CD4-positive, alpha-beta T cell (primary cell): ENCODE measurements at regions not wholly inside any gene's neighbourhood (a gene's known extent, or its start where the extent isn't known, plus 50 kb on each side); places are given as distances from the start of the nearest gene placed in this dataset.
A peak's percentile ranks its signal among the peaks of the same experiment; 100 is the strongest.

ENCODE experiments used
- ATAC-seq: fragments of 200-7000 bp; cut with Tn5 transposase; one replicate; pipeline ENCODE4 v1.10.0; 2022; ENCODE audit warnings: mild to moderate bottlenecking; ENCODE audit not compliant: poor library complexity
- CTCF ChIA-PET: fragments of 350-600 bp; sonication (Branson Sonifier 250); formaldehyde crosslinking; loops from one replicate; lab custom pipeline; 2021; ENCODE audit warnings: antibody characterized with exemption, inconsistent platforms; lab: Charles Lee
- POLR2A ChIA-PET: fragments of 350-600 bp; sonication (Branson Sonifier 250); formaldehyde crosslinking; loops from one replicate; lab custom pipeline; 2021; ENCODE audit warnings: antibody characterized with exemption, inconsistent platforms; lab: Charles Lee
- DNase-seq, 14 experiments: peaks; one replicate each; pipeline ENCODE4 v3.0.0-alpha.2; 2013 to 2020; ENCODE audit warnings: mixed read lengths in 2 of 14
- H3K27ac ChIP-seq, 2 donors: one replicate each; pipeline versions ENCODE4 v1.5.1 to v1.7.0; 2013; ENCODE audit warnings: low read length in 2 of 2, low read depth in 1 of 2, mild to moderate bottlenecking in 1 of 2
- H3K27me3 ChIP-seq, 2 experiments: 1 replicate in 1 of 2; 2 replicates in 1 of 2; pipeline versions ENCODE4 v1.6.1 to v1.7.0; 2013; ENCODE audit warnings: low read length in 2 of 2, control low read depth in 1 of 2, mild to moderate bottlenecking in 1 of 2, moderate library complexity in 1 of 2; ENCODE audit not compliant: insufficient read depth in 2 of 2, control insufficient read depth in 1 of 2
- H3K36me3 ChIP-seq: one replicate; pipeline ENCODE4 v1.6.1; 2013; ENCODE audit warnings: low read length, control low read depth; ENCODE audit not compliant: insufficient read depth
- H3K4me1 ChIP-seq: one replicate; pipeline ENCODE4 v1.6.1; 2013; ENCODE audit warnings: low read length, control low read depth; ENCODE audit not compliant: insufficient read depth
- H3K4me3 ChIP-seq: one replicate; pipeline ENCODE4 v1.5.1; 2013; ENCODE audit warnings: mild to moderate bottlenecking, low read length, moderate library complexity
- H3K9me3 ChIP-seq, 2 experiments: 1 replicate in 1 of 2; 2 replicates in 1 of 2; pipeline versions ENCODE4 v1.6.1 to v1.7.0; 2013; ENCODE audit warnings: low read length in 2 of 2, mild to moderate bottlenecking in 2 of 2, control low read depth in 1 of 2, moderate library complexity in 1 of 2; ENCODE audit not compliant: control insufficient read depth in 1 of 2, insufficient read depth in 1 of 2
- H3K27ac Mint-ChIP-seq: one replicate; pipeline ENCODE4 v1.8.0; 2020; ENCODE audit warnings: mixed read lengths
- H3K27me3 Mint-ChIP-seq: one replicate; pipeline ENCODE4 v1.8.0; 2021; ENCODE audit warnings: mixed read lengths
- H3K36me3 Mint-ChIP-seq: one replicate; pipeline ENCODE4 v1.8.0; 2021; ENCODE audit warnings: low read depth, mixed read lengths
- H3K4me1 Mint-ChIP-seq: one replicate; pipeline ENCODE4 v1.8.0; 2021; ENCODE audit warnings: low read depth, mixed read lengths
- H3K4me3 Mint-ChIP-seq: one replicate; pipeline ENCODE4 v1.8.0; 2020; ENCODE audit warnings: mild to moderate bottlenecking, mixed read lengths
- H3K9me3 Mint-ChIP-seq: one replicate; pipeline ENCODE4 v1.8.0; 2020; ENCODE audit warnings: mixed read lengths
- intact Hi-C, 2 experiments: fragments of 100-400 bp; cut with DNase I in 1 of 2; cut with micrococcal nuclease in 1 of 2; formaldehyde crosslinking; loops; one replicate each; pipeline versions ENCODE4 v1.15.1 to v1.9.0; 2023 to 2025; cut with DNase I, micrococcal nuclease
- TF ChIP-seq, protein P1 (sequence below): fragments of 200-600 bp; IDR thresholded peaks from one replicate; pipeline ENCODE4 v1.8.0; 2022; ENCODE audit warnings: antibody characterized with exemption, mild to moderate bottlenecking

DNA sequence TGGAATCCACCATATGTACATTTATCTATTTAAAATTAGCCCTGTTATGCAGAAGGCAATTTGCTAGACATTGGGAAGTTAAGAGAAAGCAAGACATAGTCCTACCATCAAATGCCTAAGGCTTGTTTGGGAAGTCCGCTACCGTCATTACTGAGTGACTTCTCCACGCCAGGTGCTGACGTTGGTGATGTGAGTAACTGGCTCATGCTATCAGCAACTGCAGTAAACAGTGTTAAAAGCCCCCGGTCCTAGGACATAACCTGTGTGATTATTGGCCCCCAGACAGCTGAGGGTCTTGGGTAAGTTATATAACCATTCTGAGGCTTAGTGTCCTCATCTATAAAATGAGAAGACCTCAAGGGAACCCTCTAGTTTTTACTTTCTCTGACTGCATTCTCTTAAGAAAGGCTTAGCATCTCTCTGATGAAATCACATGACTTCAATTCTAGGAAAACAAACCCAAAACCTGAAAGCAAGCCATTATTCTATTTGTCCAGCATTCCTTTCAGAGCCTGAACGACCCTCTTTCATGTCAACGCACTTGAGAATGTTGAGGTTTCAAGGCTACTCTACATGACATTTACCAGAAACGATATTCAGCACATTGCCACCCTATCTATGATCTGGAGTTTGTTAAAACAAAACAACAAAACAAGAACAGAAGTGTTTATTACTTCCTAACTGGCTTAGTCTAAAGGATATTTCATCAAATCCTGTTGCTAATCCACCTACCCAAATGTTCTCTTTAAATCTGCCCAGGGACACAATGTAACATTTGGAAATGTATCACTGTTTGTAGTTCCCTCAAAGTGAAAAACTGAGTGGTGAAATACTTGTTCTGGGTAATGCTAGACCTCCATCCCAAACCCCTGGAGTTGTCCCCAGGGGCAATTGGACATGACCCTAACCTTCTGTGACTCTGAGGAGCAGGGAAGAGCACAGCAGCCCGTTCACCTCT lies 133.8 kb downstream of the BTBD3 start:
- no peaks in the 10 kb centered on the region for H3K4me1 ChIP-seq
- Mint-ChIP-seq H3K27me3 (no peaks in the 10 kb centered on the region), H3K4me1 (no peaks in the 10 kb centered on the region), H3K36me3 (no peaks in the 10 kb centered on the region), H3K4me3 (no peak overlapping the region), H3K9me3 (no peaks in the 10 kb centered on the region), H3K27ac (no peak overlapping the region)
- POLR2A ChIA-PET = no interaction called here
- no peaks in the 10 kb centered on the region for H3K36me3 ChIP-seq
- CTCF ChIA-PET = no interaction called here
- peaks cover 0 to 8% of the 10 kb centered on the region in 2 experiments for H3K9me3 ChIP-seq
- H3K27ac ChIP-seq = no peak overlapping the region
- TF ChIP-seq, protein P1, sequence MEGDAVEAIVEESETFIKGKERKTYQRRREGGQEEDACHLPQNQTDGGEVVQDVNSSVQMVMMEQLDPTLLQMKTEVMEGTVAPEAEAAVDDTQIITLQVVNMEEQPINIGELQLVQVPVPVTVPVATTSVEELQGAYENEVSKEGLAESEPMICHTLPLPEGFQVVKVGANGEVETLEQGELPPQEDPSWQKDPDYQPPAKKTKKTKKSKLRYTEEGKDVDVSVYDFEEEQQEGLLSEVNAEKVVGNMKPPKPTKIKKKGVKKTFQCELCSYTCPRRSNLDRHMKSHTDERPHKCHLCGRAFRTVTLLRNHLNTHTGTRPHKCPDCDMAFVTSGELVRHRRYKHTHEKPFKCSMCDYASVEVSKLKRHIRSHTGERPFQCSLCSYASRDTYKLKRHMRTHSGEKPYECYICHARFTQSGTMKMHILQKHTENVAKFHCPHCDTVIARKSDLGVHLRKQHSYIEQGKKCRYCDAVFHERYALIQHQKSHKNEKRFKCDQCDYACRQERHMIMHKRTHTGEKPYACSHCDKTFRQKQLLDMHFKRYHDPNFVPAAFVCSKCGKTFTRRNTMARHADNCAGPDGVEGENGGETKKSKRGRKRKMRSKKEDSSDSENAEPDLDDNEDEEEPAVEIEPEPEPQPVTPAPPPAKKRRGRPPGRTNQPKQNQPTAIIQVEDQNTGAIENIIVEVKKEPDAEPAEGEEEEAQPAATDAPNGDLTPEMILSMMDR = no peak
- intact Hi-C loops = no loop called here
- no peak for ATAC-seq
- no peak overlapping the region for H3K4me3 ChIP-seq
- no peaks in the 10 kb centered on the region for H3K27me3 ChIP-seq
- DNase-seq = no peak

DNA sequence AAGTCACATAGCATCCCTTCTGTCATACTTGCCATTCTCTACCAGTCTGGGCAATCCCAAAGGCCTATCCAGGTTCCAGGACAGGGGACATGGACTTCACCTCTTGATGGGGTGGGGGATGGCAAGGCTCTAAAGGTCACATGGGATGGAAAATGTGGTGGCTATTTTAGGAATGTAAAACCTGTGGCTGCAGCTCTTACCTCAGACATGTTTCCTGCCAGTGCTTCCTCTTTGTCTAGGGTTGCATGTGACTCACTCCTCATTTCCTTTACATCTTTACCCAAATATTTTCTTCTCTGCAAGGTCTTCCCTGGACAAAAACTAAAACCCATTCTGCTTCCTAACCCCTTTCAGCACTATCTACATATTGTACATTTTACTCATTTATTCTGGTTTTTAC lies 135.7 kb downstream of the BTBD3 start:
- peaks cover 0 to 8% of the 10 kb centered on the region in 2 experiments for H3K9me3 ChIP-seq
- Mint-ChIP-seq H3K27ac (no peak overlapping the region), H3K9me3 (no peaks in the 10 kb centered on the region), H3K36me3 (no peaks in the 10 kb centered on the region), H3K4me3 (no peak overlapping the region), H3K27me3 (no peaks in the 10 kb centered on the region), H3K4me1 (no peaks in the 10 kb centered on the region)
- no peaks in the 10 kb centered on the region for H3K36me3 ChIP-seq
- ChIA-PET POLR2A (no interaction called here), CTCF (no interaction called here)
- DNase-seq (peak in 2 of 14 experiments; percentile 4 to 9), ATAC-seq (no peak)
- H3K27me3 ChIP-seq = no peaks in the 10 kb centered on the region
- H3K4me1 ChIP-seq = no peaks in the 10 kb centered on the region
- TF ChIP-seq, protein P1 = no peak
- H3K27ac ChIP-seq = no peak overlapping the region
- no peak overlapping the region for H3K4me3 ChIP-seq
- intact Hi-C loops = no loop called here

DNA sequence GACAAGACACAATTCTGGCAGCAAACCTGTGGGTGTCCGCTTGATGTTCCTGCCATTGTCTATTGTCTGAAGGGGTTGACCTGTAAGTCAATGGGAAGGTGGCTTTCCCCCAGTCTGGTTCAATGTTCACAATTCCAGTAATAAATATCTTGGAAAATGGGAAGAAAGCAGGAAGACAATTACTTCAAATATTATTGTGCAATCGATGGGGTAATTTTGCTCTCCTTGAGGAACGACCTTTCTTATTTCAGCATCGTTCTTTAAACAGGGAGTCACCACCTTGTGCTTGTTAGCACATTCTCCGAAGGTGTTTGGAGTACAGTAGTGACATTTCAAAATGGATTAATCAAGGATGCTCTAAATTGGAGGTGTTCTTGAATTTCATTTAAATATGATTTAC lies 136.9 kb downstream of the BTBD3 start:
- ATAC-seq = no peak
- H3K4me1 ChIP-seq = no peaks in the 10 kb centered on the region
- H3K27me3 ChIP-seq = no peaks in the 10 kb centered on the region
- Mint-ChIP-seq H3K27ac (no peak overlapping the region), H3K4me3 (no peak overlapping the region), H3K36me3 (no peaks in the 10 kb centered on the region), H3K9me3 (no peaks in the 10 kb centered on the region), H3K4me1 (no peaks in the 10 kb centered on the region), H3K27me3 (no peaks in the 10 kb centered on the region)
- CTCF ChIA-PET = no interaction called here
- peaks cover 0 to 8% of the 10 kb centered on the region in 2 experiments for H3K9me3 ChIP-seq
- no peak overlapping the region for H3K27ac ChIP-seq
- TF ChIP-seq, protein P1 = no peak
- intact Hi-C loops = no loop called here
- POLR2A ChIA-PET = no interaction called here
- H3K36me3 ChIP-seq = no peaks in the 10 kb centered on the region
- H3K4me3 ChIP-seq = no peak overlapping the region
- DNase-seq = no peak
